Astrocyte (in vitro differentiated cells and primary cell): ENCODE measurements at regions not wholly inside any gene's neighbourhood (a gene's known extent, or its start where the extent isn't known, plus 50 kb on each side); places are given as distances from the start of the nearest gene placed in this dataset.

Source experiments
- DNase-seq: peaks from one replicate; pipeline ENCODE4 v3.0.0-alpha.2; 2010; ENCODE audit warnings: low read depth
- FAIRE-seq: peaks from 2 replicates; lab custom pipeline; 2011; peaks lifted over from hg19 to GRCh38; lab: Jason Lieb, UNC
- H2AFZ ChIP-seq: 2 replicates; pipeline ENCODE4 v1.6.0; 2012; ENCODE audit warnings: low read depth, low read length, inconsistent platforms
- H3K27ac ChIP-seq: 2 replicates; pipeline ENCODE4 v1.5.1; 2011; ENCODE audit warnings: low read depth, low read length, inconsistent platforms
- H3K27me3 ChIP-seq: 2 replicates; pipeline ENCODE4 v1.6.0; 2011; ENCODE audit warnings: low read length, inconsistent platforms; ENCODE audit not compliant: insufficient read depth
- H3K36me3 ChIP-seq: 2 replicates; pipeline ENCODE4 v1.5.1; 2011; ENCODE audit warnings: low read length, inconsistent platforms; ENCODE audit not compliant: insufficient read depth
- H3K4me1 ChIP-seq: 2 replicates; pipeline ENCODE4 v1.5.1; 2011; ENCODE audit warnings: low read length, inconsistent platforms; ENCODE audit not compliant: insufficient read depth
- H3K4me2 ChIP-seq: 2 replicates; pipeline ENCODE4 v1.6.0; 2012; ENCODE audit warnings: low read length, inconsistent platforms
- H3K4me3 ChIP-seq: 2 replicates; pipeline ENCODE4 v1.5.1; 2011; ENCODE audit warnings: low read depth, mild to moderate bottlenecking, low read length, inconsistent platforms; ENCODE audit not compliant: insufficient read depth
- H3K79me2 ChIP-seq: 2 replicates; pipeline ENCODE4 v1.6.0; 2012; ENCODE audit warnings: mild to moderate bottlenecking, low read length, inconsistent platforms; ENCODE audit not compliant: insufficient read depth
- H3K9ac ChIP-seq: 2 replicates; pipeline ENCODE4 v1.6.0; 2012; ENCODE audit warnings: mild to moderate bottlenecking, low read length, inconsistent platforms
- H3K9me3 ChIP-seq: 2 replicates; pipeline ENCODE4 v1.5.1; 2012; ENCODE audit warnings: low read depth, mild to moderate bottlenecking, low read length, inconsistent platforms; ENCODE audit not compliant: insufficient read depth
- H4K20me1 ChIP-seq: 2 replicates; pipeline ENCODE4 v1.6.0; 2012; ENCODE audit warnings: low read length, inconsistent platforms; ENCODE audit not compliant: insufficient read depth
- H3K27ac Mint-ChIP-seq: one replicate; pipeline ENCODE4 v1.8.0; 2021; ENCODE audit warnings: mild to moderate bottlenecking, mixed read lengths; ENCODE audit not compliant: unreplicated experiment
- H3K27me3 Mint-ChIP-seq: one replicate; pipeline ENCODE4 v1.8.0; 2021; ENCODE audit warnings: low read depth, mixed read lengths; ENCODE audit not compliant: unreplicated experiment
- H3K36me3 Mint-ChIP-seq: one replicate; pipeline ENCODE4 v1.8.0; 2021; ENCODE audit warnings: low read depth, mixed read lengths; ENCODE audit not compliant: unreplicated experiment
- H3K4me1 Mint-ChIP-seq: one replicate; pipeline ENCODE4 v1.8.0; 2021; ENCODE audit warnings: low read depth, mixed read lengths; ENCODE audit not compliant: unreplicated experiment
- H3K4me3 Mint-ChIP-seq: one replicate; pipeline ENCODE4 v1.8.0; 2021; ENCODE audit warnings: mild to moderate bottlenecking, moderate library complexity, mixed read lengths; ENCODE audit not compliant: unreplicated experiment
- H3K9me3 Mint-ChIP-seq: one replicate; pipeline ENCODE4 v1.8.0; 2021; ENCODE audit warnings: mild to moderate bottlenecking, mixed read lengths; ENCODE audit not compliant: unreplicated experiment
- EZH2 ChIP-seq: IDR thresholded peaks from 2 replicates; pipeline ENCODE4 v1.6.1; 2012; ENCODE audit warnings: mild to moderate bottlenecking, low read length, inconsistent platforms; ENCODE audit not compliant: insufficient read depth
- TF ChIP-seq, protein P1 (sequence below): IDR thresholded peaks from 2 replicates; pipeline ENCODE4 v1.5.1; 2011; ENCODE audit warnings: low read depth, mild to moderate bottlenecking, inconsistent platforms, low read length, moderate library complexity; ENCODE audit not compliant: insufficient read depth

DNA sequence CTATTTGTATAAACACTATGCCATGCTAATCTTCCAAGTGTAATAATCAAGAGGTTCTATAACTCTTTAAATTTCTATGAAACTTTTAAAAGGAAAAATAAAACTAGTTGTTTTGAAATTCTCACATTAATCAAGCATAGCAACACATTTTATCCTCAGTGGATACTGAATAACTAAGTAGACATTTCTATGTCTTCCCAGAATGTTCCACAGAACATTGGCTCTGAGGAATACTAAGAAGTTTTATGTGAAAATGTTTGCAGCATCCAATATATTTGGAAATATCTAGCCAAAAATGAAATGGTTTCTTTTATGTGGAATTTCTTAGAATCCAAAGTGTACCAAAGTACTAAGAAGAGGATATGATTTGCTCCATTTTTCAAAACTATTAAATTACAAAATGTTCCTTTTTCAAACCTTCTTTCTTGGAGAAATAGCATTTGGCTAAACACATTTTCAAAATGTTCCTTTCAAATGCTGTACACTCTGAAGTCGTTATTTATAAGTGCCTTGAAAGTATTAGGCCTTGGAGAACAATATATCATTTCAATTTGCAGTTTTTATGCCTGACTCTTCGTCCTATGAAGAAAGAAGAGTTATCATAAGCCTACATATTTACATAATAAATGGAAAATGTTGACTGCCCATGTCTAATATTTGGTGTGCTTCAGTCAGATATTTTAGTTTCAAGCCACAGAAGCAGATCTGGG, 175.6 kb upstream of the COX7C start:
- no peaks in the 10 kb centered on the region for H3K79me2 ChIP-seq
- no peak overlapping the region for H3K9ac ChIP-seq
- Mint-ChIP-seq H3K36me3 (no peaks in the 10 kb centered on the region), H3K4me3 (no peak overlapping the region), H3K27ac (no peak overlapping the region), H3K9me3 (no peaks in the 10 kb centered on the region), H3K4me1 (no peaks in the 10 kb centered on the region), H3K27me3 (no peaks in the 10 kb centered on the region)
- no peak for FAIRE-seq
- H3K4me1 ChIP-seq = no peaks in the 10 kb centered on the region
- no peaks in the 10 kb centered on the region for H4K20me1 ChIP-seq
- H3K27ac ChIP-seq = no peak overlapping the region
- DNase-seq = no peak
- H3K9me3 ChIP-seq = no peaks in the 10 kb centered on the region
- H3K36me3 ChIP-seq = no peaks in the 10 kb centered on the region
- no peak overlapping the region for H3K4me3 ChIP-seq
- no peak overlapping the region for H2AFZ ChIP-seq
- TF ChIP-seq EZH2 = no peak
- TF ChIP-seq, protein P1, sequence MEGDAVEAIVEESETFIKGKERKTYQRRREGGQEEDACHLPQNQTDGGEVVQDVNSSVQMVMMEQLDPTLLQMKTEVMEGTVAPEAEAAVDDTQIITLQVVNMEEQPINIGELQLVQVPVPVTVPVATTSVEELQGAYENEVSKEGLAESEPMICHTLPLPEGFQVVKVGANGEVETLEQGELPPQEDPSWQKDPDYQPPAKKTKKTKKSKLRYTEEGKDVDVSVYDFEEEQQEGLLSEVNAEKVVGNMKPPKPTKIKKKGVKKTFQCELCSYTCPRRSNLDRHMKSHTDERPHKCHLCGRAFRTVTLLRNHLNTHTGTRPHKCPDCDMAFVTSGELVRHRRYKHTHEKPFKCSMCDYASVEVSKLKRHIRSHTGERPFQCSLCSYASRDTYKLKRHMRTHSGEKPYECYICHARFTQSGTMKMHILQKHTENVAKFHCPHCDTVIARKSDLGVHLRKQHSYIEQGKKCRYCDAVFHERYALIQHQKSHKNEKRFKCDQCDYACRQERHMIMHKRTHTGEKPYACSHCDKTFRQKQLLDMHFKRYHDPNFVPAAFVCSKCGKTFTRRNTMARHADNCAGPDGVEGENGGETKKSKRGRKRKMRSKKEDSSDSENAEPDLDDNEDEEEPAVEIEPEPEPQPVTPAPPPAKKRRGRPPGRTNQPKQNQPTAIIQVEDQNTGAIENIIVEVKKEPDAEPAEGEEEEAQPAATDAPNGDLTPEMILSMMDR = no peak
- H3K4me2 ChIP-seq = no peak overlapping the region
- H3K27me3 ChIP-seq = no peaks in the 10 kb centered on the region

DNA sequence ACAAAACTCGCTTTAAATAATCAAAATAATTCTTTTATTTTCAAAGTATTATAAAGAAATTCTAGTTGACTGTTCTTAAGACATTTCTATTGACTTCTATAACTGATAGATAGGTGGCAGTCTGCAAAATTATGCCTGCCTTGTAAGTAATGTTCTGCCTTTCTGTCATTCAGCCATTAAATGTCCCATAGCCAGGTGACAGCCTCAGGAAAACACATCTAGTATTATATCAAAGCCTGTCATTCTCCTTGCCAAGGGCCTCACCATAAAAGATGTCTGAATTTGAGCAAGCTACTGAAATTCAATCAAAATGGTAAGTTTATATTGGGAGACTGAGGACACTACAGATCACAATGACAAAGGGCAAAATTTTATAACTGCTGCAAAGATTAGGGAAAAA, 170.4 kb upstream of the COX7C start:
- Mint-ChIP-seq H3K4me1 (no peaks in the 10 kb centered on the region), H3K27ac (no peak overlapping the region), H3K36me3 (no peaks in the 10 kb centered on the region), H3K9me3 (no peaks in the 10 kb centered on the region), H3K4me3 (no peak overlapping the region), H3K27me3 (no peaks in the 10 kb centered on the region)
- Histone ChIP-seq H3K36me3 (no peaks in the 10 kb centered on the region), H3K79me2 (no peaks in the 10 kb centered on the region), H3K4me2 (no peak overlapping the region), H3K9me3 (no peaks in the 10 kb centered on the region), H3K4me1 (no peaks in the 10 kb centered on the region), H3K27me3 (no peaks in the 10 kb centered on the region), H3K4me3 (no peak overlapping the region), H3K9ac (no peak overlapping the region), H2AFZ (no peak overlapping the region), H3K27ac (no peak overlapping the region), H4K20me1 (no peaks in the 10 kb centered on the region)
- DNase-seq = no peak
- no peak for TF ChIP-seq EZH2
- TF ChIP-seq, protein P1 = no peak
- no peak for FAIRE-seq

DNA sequence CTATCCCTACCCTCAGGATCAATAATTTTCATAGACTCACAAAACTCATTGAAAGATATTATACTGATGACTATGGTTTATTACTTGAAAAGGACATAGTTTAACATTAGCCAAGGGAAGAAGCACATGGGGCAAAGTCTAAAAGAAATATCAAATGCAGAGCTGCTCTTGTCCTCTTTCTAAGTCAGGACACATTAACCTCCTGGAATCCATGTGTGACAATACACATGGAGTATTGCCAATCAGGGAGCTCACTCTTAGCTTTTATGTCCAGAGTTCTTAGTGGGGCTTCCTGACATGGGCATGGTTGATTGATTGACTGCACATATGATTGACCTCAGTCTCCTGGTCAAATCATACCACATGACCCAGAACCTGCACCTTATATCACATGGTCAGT, 165.5 kb upstream of the COX7C start:
- Histone ChIP-seq H3K4me2 (no peak overlapping the region), H3K4me3 (no peak overlapping the region), H3K27me3 (no peaks in the 10 kb centered on the region), H3K4me1 (no peaks in the 10 kb centered on the region), H3K9me3 (no peaks in the 10 kb centered on the region), H4K20me1 (no peaks in the 10 kb centered on the region), H3K36me3 (no peaks in the 10 kb centered on the region), H3K27ac (no peak overlapping the region), H2AFZ (no peak overlapping the region), H3K79me2 (no peaks in the 10 kb centered on the region), H3K9ac (no peak overlapping the region)
- Mint-ChIP-seq H3K4me1 (no peaks in the 10 kb centered on the region), H3K27ac (no peak overlapping the region), H3K36me3 (no peaks in the 10 kb centered on the region), H3K27me3 (no peaks in the 10 kb centered on the region), H3K9me3 (peaks cover 7% of the 10 kb centered on the region), H3K4me3 (no peak overlapping the region)
- TF ChIP-seq, protein P1 = no peak
- TF ChIP-seq EZH2 = no peak
- DNase-seq (no peak), FAIRE-seq (no peak)
